Activated naive CD8-positive, alpha-beta T cell treated with anti-CD3 and anti-CD28 coated beads, Interleukin-2, amount 50 U/mL, for 24 hours (primary cell): ENCODE measurements at regions not wholly inside any gene's neighbourhood (a gene's known extent, or its start where the extent isn't known, plus 50 kb on each side); places are given as distances from the start of the nearest gene placed in this dataset.

Experiments
- ATAC-seq: fragments of 150-1000 bp; cut with Tn5 transposase; one replicate; pipeline ENCODE4 v1.10.0; 2021
- DNase-seq: peaks from one replicate; pipeline ENCODE4 v3.0.0; 2021
- H3K27ac Mint-ChIP-seq: one replicate; pipeline ENCODE4 v1.8.0; 2021; ENCODE audit warnings: mild to moderate bottlenecking, mixed read lengths
- H3K27me3 Mint-ChIP-seq: one replicate; pipeline ENCODE4 v1.8.0; 2021; ENCODE audit warnings: mixed read lengths
- H3K36me3 Mint-ChIP-seq: one replicate; pipeline ENCODE4 v1.8.0; 2021; ENCODE audit warnings: low read depth, mixed read lengths
- H3K4me1 Mint-ChIP-seq: one replicate; pipeline ENCODE4 v1.8.0; 2021; ENCODE audit warnings: mixed read lengths
- H3K4me3 Mint-ChIP-seq: one replicate; pipeline ENCODE4 v1.8.0; 2021; ENCODE audit warnings: mild to moderate bottlenecking, moderate library complexity, mixed read lengths
- H3K9me3 Mint-ChIP-seq: one replicate; pipeline ENCODE4 v1.8.0; 2021; ENCODE audit warnings: mixed read lengths

DNA sequence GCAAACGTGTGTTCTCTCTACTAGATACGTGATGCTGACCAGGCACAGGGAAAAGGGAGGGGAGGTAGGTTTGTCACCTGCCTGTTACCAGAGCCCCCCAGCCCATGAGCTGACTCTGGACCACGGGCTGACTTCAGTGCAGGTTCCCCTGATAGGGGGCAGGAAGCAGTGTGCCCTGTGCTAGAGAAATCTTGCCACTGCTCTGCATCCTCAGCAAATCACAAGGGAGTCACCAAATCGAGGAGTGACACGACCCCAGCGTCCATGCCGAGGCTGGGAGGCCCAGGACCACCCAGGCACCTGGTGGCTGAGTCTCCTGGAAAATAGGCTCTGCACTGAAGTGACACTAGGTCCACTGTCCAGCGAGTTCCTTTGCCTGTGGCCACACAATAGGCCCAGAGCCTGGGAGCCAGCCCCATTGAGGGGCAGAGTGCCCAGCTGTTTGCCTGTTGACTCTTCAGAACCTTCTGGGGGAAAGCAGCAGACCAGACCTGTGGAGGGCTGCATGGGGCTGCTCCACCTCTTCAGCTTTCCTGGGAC, 99.3 kb downstream of the CTTN start:
- DNase-seq (no peak), ATAC-seq (no peak)
- no peaks in the 10 kb centered on the region for H3K27me3 Mint-ChIP-seq
- no peak overlapping the region for H3K27ac Mint-ChIP-seq
- no peak overlapping the region for H3K4me3 Mint-ChIP-seq
- H3K9me3 Mint-ChIP-seq: no peaks in the 10 kb centered on the region
- no peaks in the 10 kb centered on the region for H3K4me1 Mint-ChIP-seq
- no peaks in the 10 kb centered on the region for H3K36me3 Mint-ChIP-seq

DNA sequence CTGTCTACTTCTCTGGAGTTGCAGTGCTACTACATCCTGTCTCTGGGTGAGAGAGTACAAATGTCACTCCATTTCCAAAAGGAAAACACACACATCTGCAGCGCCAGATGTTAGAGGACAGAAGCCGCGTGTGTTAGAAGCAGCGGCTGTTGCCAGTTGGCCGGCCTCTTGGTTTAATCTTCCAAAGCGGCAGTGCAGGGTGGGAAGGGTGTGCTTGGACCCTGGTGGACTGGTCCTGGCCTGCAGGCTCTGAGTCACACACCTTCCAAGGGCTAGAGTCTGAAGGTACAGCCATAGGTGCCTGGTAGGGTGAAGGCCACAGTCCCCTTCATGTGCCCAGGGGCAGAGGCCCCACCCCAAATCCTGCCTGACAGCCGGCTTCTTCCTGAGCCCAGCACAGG, 99.8 kb downstream of the CTTN start:
- Mint-ChIP-seq H3K4me1 (no peaks in the 10 kb centered on the region), H3K36me3 (no peaks in the 10 kb centered on the region), H3K4me3 (no peak overlapping the region), H3K27ac (no peak overlapping the region), H3K27me3 (no peaks in the 10 kb centered on the region), H3K9me3 (no peaks in the 10 kb centered on the region)
- ATAC-seq (no peak), DNase-seq (no peak)

DNA sequence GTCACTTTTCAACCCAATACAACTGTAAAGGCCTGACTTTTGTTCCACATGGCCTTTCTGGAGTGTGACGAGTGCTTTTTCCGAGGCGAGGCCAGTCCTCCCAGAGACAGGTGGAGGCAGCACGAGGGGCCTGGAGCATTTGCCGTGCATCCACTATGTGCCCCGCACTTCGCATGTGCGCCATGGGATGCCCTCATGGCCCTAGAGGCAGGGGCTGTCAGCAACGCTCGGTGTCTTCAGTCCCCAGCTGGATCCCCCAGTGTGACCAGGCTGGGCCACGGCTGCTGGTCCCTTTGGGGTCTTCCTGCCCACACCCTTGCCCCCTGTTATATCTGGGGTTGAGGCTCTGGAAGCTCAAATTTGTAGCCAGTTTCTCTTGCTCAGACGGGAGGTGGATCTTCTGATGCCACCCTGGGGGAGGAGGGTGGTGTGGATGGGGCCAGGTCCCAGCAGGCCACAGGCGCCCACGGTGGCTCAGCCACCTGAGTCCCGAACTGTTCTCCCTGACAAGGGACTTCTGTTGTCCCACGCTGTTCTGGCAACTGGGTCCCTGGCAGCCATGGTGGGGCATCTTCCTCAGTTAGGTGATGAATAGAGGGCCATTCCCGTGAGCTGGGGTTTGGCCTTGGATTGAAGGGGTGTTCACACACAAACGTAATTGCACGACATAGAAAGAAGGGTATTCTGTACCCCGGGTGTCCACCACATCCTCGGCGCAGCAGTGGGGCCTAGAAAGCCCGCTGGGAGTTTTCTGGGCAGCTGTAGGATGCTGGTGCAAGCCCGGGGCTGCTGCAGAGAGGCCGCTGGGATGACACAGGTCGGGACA, 100.9 kb downstream of the CTTN start:
- H3K27ac Mint-ChIP-seq: no peak overlapping the region
- H3K9me3 Mint-ChIP-seq: no peaks in the 10 kb centered on the region
- no peaks in the 10 kb centered on the region for H3K27me3 Mint-ChIP-seq
- ATAC-seq: no peak
- DNase-seq: no peak
- no peak overlapping the region for H3K4me3 Mint-ChIP-seq
- H3K4me1 Mint-ChIP-seq: no peaks in the 10 kb centered on the region
- no peaks in the 10 kb centered on the region for H3K36me3 Mint-ChIP-seq

DNA sequence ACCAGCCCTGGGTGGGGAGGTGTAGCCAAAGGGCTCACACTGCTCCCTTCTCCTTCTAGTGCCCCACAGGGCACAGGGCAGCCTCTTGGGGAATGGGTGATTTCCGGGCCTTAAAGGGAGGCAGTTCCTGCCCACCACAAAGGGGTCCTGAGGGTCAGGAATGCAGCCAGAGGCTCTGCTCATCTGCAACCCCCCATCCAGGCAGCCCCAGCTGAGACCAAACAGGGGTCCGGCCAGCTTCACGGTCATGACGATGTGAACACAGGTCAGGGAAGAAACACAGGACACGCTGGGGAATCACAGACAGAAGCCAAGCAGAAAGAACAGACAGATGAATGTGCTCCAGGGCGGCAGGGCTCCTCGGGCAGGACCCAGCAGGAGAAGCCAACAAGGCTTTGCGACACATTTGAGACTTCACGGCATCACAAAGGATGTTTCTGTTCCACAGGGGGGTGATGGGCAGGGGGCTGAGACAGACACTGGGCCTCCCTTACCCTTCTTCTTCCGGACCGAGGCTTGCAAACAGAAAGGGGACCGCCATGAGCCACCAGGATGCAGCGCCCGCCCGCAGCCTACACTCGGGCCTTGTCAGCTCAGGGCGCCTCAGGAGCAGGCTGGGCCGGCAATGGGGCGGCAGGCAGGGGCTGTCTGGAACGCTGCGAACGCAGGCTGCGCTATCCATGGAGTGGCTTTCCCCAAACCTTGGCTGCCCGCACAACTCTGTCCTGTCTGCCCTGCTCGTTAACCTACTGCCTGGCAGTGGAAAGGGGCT, 101.9 kb downstream of the CTTN start:
- H3K27me3 Mint-ChIP-seq: no peaks in the 10 kb centered on the region
- ATAC-seq (no peak), DNase-seq (no peak)
- H3K4me1 Mint-ChIP-seq: no peaks in the 10 kb centered on the region
- H3K9me3 Mint-ChIP-seq: no peaks in the 10 kb centered on the region
- no peak overlapping the region for H3K27ac Mint-ChIP-seq
- H3K36me3 Mint-ChIP-seq: no peaks in the 10 kb centered on the region
- H3K4me3 Mint-ChIP-seq: no peak overlapping the region

DNA sequence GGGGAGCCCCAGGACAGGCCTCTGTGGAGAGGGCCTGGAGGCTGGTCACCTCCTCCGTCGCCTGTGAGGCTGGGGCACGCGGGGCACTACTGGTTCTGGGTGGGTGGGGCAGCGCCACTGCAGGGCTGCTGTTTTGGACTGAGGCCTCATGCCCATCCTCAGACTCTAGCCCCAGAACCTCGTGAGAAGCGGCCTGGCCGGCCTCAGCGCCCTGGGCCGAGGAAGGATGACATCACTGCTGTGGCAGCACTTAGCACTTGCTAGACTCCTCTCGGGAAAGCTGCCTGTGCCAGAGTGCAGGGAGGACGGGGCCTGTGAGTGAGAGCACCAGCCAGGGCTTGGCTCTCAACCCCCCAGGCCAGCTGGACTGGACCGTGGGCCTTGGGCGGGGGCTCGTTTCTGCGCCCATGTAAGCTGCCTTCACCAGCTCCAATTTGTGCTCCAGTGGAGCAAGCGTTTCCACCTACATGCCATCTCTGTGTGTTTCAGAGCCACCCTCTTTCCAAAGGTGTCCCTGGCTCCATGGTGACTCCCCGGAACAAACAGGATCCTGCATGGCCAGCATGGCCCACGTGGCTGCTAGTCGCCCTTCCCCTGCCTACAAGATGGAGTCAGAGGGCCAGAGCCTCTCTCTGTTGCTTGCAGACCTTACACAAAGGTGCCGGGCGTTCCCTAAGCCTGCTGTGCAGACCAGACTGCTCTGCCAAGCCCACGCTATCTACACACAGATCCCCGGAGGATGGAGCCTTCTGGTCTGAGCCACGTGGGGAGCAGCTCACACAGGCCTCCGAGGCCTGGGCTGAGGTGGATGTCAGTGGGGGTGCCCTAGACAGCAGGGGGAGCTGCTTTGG, 102.9 kb downstream of the CTTN start:
- Mint-ChIP-seq H3K4me3 (no peak overlapping the region), H3K27me3 (no peaks in the 10 kb centered on the region), H3K36me3 (no peaks in the 10 kb centered on the region), H3K4me1 (no peaks in the 10 kb centered on the region), H3K9me3 (no peaks in the 10 kb centered on the region), H3K27ac (no peak overlapping the region)
- DNase-seq (no peak), ATAC-seq (no peak)

DNA sequence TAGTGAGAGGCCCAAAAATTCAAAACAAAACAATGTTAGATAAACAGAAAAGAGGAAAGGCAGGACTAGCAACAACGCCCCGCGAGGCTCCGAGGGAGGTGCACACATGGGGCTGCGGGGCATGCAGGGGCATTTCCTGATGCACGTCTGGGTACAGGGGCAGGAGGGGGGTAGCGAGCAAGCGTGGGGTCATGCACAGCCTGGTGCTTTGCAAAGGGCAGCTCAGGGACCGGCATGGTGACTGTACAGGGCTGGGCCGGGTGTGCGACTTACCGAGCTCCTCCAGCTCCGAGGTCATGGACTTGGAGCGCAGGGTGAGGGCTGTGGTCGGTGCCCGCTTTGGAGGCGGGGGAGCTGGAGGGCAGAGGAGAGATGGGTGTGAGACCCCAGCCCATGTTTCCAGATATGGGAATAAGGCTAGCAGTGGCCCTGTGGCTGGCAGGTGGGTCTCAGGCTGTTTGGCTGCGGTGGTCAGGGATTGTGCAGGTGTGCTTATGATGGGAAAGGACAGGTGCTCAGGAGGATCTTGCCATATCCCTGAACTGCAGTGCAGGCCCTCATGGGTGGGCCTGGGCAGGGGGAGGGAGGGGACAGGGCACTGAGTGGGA, 103.7 kb downstream of the CTTN start:
- no peak overlapping the region for H3K4me3 Mint-ChIP-seq
- no peaks in the 10 kb centered on the region for H3K27me3 Mint-ChIP-seq
- H3K4me1 Mint-ChIP-seq: no peaks in the 10 kb centered on the region
- DNase-seq (no peak), ATAC-seq (no peak)
- H3K36me3 Mint-ChIP-seq: no peaks in the 10 kb centered on the region
- no peaks in the 10 kb centered on the region for H3K9me3 Mint-ChIP-seq
- no peak overlapping the region for H3K27ac Mint-ChIP-seq

DNA sequence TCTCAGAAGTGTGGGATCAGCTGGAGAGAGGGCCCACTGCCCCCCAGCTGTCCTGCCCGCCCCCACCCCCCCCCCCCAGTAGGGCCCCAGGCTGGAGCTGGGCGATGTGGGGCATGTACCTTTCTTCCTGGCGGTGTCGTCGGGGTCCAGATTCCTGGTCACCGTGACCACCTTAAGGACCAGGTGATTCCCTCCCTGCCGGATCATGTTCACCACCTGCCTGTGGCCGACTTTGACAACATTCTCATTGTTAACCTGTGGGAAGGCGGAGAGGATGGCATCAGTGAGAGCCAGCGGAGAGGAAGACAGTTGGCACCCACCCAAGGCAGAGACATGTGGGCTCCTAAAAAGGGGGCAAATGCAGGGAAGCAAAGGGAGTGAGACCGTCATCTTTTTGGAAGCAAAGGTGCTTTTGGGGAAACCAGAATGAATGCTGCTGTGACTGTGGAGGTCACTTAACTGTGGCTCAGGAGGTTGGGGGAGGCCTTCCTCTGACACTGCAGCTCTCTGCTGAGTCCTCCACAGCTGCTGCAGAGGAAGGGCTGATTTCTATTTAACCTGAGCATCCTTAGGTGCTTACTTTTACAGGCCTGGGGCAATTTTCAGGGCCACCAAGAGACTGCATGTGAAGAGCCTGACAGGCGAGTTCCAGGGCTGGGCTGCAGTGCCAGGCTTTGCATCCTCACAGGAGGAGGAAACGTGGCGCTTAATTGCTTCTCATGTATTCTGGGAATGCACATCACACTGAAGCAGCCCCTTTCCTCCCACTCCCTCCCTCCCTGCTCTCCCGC, 104.5 kb downstream of the CTTN start:
- no peak for DNase-seq
- Mint-ChIP-seq H3K27me3 (no peaks in the 10 kb centered on the region), H3K27ac (no peak overlapping the region), H3K36me3 (no peaks in the 10 kb centered on the region), H3K9me3 (no peaks in the 10 kb centered on the region), H3K4me1 (no peaks in the 10 kb centered on the region), H3K4me3 (no peak overlapping the region)
- ATAC-seq: no peak

DNA sequence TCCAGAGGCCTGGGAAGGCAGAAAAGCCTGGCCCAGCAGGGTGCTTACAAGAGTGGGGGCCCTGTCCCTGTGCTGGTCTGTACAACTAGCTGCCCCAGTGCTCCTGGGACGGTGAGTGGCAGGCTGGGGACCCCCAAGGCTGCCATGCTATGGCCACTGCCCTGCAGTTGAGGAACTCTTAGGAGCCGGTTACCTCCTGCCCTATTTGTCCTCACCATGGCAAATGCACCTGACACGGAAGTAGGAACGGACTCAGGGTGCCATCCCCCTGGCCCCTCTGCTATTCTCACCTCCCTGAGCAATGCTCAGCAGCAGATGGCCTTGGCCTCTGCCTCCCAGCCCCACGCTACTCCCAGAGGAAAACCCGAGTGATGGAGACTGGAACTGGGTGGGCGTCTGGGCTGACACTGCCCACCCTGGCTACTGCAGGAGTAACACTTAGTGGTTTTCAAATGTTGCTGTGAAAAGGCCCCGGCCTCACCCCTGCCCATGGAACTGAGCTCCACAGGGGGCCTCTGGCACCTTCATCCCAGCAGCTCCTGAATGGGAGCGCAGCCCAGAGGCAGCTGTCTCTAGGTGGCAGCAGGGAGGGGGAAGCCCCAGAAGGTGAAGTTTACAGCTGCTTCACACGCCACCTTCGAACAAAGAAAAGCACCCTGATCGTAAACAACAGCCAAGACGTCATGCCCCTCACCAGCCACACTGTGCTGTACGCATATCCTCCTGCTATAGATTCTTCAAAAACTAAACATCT, 105.3 kb downstream of the CTTN start:
- ATAC-seq: no peak
- no peaks in the 10 kb centered on the region for H3K9me3 Mint-ChIP-seq
- no peak overlapping the region for H3K27ac Mint-ChIP-seq
- no peak overlapping the region for H3K4me3 Mint-ChIP-seq
- no peaks in the 10 kb centered on the region for H3K4me1 Mint-ChIP-seq
- H3K36me3 Mint-ChIP-seq: no peaks in the 10 kb centered on the region
- DNase-seq: no peak
- no peaks in the 10 kb centered on the region for H3K27me3 Mint-ChIP-seq

DNA sequence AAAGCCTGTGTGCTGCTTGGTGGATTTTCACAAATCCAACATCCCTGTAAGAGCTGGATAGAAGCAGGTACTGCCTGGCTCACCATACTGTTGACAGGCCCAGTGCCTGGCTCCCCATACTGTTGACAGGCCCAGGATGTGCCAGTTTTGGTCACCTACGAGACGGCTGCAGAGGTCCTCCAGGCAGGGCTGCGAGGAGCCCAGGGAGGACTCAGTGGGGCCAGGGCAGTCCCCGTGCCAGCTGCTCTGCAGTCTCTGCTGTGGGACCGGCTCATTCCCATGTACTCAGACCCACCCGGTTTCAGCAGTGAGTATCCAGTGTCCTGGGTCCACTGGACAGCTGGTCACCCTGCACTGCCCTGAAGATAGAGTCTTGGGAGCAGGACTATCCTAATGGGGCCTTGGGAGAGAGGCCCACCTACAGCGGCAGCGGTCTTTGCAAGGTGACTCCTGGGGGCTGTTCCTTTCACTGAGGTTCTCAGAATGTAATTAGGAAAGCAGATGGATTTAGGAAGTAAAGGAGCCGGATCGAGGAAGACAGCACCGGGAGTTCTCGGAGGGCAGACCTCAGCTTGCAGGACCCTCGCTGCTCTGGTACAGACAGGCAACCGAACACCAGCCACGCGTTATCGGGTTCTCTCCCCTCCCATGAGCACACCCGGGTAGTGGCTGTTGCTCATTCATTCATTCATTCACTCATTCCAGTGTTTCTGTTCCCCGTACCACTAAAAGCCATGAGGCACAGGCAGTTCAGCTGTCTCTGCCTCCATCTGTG, 106.1 kb downstream of the CTTN start:
- Mint-ChIP-seq H3K4me1 (no peaks in the 10 kb centered on the region), H3K36me3 (no peaks in the 10 kb centered on the region), H3K27me3 (no peaks in the 10 kb centered on the region), H3K27ac (no peak overlapping the region), H3K9me3 (no peaks in the 10 kb centered on the region), H3K4me3 (no peak overlapping the region)
- ATAC-seq (no peak), DNase-seq (no peak)

DNA sequence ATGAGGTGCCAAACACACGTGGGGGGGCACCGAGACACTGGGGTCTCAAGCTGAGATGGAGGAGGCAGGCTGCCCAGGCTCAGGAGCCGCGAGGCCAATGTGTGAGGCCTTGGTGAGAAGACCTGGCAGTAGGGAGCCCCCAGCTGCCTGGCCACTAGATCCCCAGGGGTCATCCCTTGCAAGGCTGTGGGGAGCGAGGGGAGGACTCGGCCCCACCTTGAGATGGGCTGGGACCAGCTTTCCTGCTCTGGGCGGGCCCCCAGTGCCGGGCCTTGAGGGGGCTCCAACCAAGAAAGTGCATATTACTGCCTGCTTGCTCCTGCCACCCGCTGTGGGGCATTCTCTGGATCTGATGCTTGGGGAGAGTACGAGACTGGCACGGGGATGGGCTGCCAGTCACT, 107.0 kb downstream of the CTTN start:
- Mint-ChIP-seq H3K9me3 (no peaks in the 10 kb centered on the region), H3K4me3 (no peak overlapping the region), H3K36me3 (no peaks in the 10 kb centered on the region), H3K4me1 (no peaks in the 10 kb centered on the region), H3K27ac (no peak overlapping the region), H3K27me3 (no peaks in the 10 kb centered on the region)
- DNase-seq (no peak), ATAC-seq (no peak)

DNA sequence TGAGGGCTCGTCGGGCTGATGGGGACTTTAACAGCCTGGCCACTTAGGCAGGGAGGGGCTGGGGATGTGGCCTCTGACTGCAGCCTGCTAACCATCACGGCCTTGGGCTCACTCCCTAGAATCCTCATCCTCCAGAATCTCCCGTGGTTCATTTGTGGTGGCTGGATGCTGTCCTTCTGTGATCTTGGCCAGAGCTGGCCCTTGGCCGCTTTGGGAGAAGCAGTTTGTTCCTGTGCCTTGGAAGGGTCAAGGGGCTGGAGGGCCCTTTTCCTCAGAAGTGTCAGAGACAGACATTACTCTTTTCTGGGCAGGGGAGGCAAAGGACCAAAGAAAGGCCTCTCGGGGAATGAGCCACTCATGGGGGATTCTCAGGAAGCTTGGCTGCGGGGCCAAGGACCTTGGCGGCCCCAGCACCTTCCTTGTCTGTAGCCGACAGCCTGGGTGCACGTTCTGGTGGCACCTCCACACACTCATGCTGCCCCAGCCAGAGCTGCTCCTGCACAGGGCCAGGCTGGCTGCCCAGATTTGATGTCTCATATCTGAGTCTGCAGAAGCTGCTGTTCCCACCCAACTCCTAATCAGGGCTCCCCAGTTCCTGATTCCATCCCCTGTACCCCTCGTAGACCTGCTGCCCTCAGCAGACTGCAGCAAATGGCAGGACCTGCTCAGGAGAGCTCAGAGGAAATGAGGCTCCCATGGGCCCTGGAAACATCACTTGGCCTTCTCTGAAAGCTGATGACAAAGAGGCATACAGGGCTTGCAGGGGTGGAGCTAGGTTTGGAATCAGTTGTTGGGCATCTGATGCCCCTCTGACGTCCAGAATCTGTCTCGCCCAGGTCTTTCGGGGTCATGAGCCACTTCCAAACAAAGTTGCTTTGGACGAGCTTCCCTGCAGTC, 107.7 kb downstream of the CTTN start:
- Mint-ChIP-seq H3K36me3 (no peaks in the 10 kb centered on the region), H3K9me3 (peaks cover 4% of the 10 kb centered on the region), H3K27me3 (no peaks in the 10 kb centered on the region), H3K27ac (no peak overlapping the region), H3K4me3 (no peak overlapping the region), H3K4me1 (no peaks in the 10 kb centered on the region)
- DNase-seq (no peak), ATAC-seq (no peak)

DNA sequence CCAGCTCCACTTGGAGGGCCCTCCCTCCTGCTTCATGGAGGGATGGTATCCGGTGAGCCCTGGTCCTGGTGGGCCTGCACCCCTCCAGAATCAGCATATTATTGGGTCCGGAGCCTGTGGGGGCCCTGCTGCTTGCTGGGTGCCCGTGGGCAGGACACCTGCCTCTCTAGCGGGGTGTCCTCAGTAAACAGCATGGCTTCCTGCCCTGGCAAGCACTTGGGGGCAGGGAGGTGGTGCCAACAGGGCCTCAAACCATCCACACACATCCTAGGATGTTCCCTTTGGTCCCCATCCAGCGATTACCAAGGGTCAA, 108.3 kb downstream of the CTTN start:
- H3K4me1 Mint-ChIP-seq: no peaks in the 10 kb centered on the region
- no peaks in the 10 kb centered on the region for H3K27me3 Mint-ChIP-seq
- H3K4me3 Mint-ChIP-seq: no peak overlapping the region
- H3K36me3 Mint-ChIP-seq: no peaks in the 10 kb centered on the region
- ATAC-seq (no peak), DNase-seq (no peak)
- peaks cover 4% of the 10 kb centered on the region for H3K9me3 Mint-ChIP-seq
- no peak overlapping the region for H3K27ac Mint-ChIP-seq
